Vagina (tissue), 2 donors: ENCODE measurements at regions not wholly inside any gene's neighbourhood (a gene's known extent, or its start where the extent isn't known, plus 50 kb on each side); places are given as distances from the start of the nearest gene placed in this dataset.

Experiments
- DNase-seq, 2 donors: peaks; one replicate each; pipeline ENCODE4 v3.0.0-alpha.2; 2017; ENCODE audit errors: extremely low spot score in 2 of 2
- H3K27ac ChIP-seq: fragments of 200-600 bp; sonication (generic); one replicate; pipeline ENCODE4 v1.5.1; 2019
- H3K27me3 ChIP-seq: fragments of 200-600 bp; sonication (generic); one replicate; pipeline ENCODE4 v1.5.1; 2019
- H3K36me3 ChIP-seq, 2 donors: fragments of 200-600 bp; sonication (generic); one replicate each; pipeline ENCODE4 v1.5.1; 2017 to 2019
- H3K4me1 ChIP-seq: fragments of 200-600 bp; sonication (generic); one replicate; pipeline ENCODE4 v1.5.1; 2019
- H3K4me3 ChIP-seq, 2 donors: fragments of 200-600 bp; sonication (generic); 1 replicate in 1 of 2; 2 replicates in 1 of 2; pipeline ENCODE4 v1.5.1; 2016 to 2019
- H3K9me3 ChIP-seq: fragments of 200-600 bp; sonication (generic); one replicate; pipeline ENCODE4 v1.5.1; 2019
- POLR2A ChIP-seq, 2 donors: fragments of 450-650 bp; IDR thresholded peaks; one replicate each; pipeline ENCODE4 v1.6.1; 2017; ENCODE audit warnings: antibody characterized with exemption in 2 of 2, mild to moderate bottlenecking in 2 of 2, moderate library complexity in 2 of 2
- POLR2AphosphoS5 ChIP-seq, 2 donors: sonication (generic); formaldehyde crosslinking; IDR thresholded peaks; one replicate each; pipeline ENCODE4 v1.9.0; 2017; ENCODE audit warnings: antibody characterized with exemption in 2 of 2, mild to moderate bottlenecking in 2 of 2, low read depth in 1 of 2; ENCODE audit not compliant: insufficient read depth in 1 of 2
- intact Hi-C: fragments of 100-400 bp; cut with DNase I; formaldehyde crosslinking; loops from one replicate; pipeline ENCODE4 v1.15.1; 2023
- TF ChIP-seq, protein P1 (sequence below), 3 experiments: fragments of 450-650 bp in 2 of 3; fragments of 200-600 bp in 1 of 3; sonication (generic) in 1 of 3; IDR thresholded peaks; one replicate each; pipeline ENCODE4 v1.5.1; 2017 to 2019; ENCODE audit warnings: antibody characterized with exemption in 3 of 3, mild to moderate bottlenecking in 2 of 3, moderate library complexity in 2 of 3

- H3K27me3 ChIP-seq = no peaks in the 10 kb centered on the region
- DNase-seq = no peak
- TF ChIP-seq POLR2AphosphoS5 (IDR thresholded peaks at IDR 0.05; ENCODE audit: insufficient read depth in 1 of 2, low read depth in 1 of 2) (no peak), POLR2A (IDR thresholded peaks at IDR 0.05) (no peak)
- no peaks in the 10 kb centered on the region for H3K36me3 ChIP-seq
- no peak overlapping the region for H3K27ac ChIP-seq
- peaks cover 42% of the 10 kb centered on the region for H3K4me1 ChIP-seq
- no peaks in the 10 kb centered on the region for H3K9me3 ChIP-seq
- intact Hi-C loops = no loop called here
- H3K4me3 ChIP-seq = no peak overlapping the region
Measured at GRCh38 chr2:236748801-236749200, 179.2 kb downstream of the ACKR3 start.

GRCh38 chr2:236749346-236749745, 179.7 kb downstream of the ACKR3 start:
- H3K9me3 ChIP-seq = no peaks in the 10 kb centered on the region
- no peak overlapping the region for H3K4me3 ChIP-seq
- TF ChIP-seq, protein P1, sequence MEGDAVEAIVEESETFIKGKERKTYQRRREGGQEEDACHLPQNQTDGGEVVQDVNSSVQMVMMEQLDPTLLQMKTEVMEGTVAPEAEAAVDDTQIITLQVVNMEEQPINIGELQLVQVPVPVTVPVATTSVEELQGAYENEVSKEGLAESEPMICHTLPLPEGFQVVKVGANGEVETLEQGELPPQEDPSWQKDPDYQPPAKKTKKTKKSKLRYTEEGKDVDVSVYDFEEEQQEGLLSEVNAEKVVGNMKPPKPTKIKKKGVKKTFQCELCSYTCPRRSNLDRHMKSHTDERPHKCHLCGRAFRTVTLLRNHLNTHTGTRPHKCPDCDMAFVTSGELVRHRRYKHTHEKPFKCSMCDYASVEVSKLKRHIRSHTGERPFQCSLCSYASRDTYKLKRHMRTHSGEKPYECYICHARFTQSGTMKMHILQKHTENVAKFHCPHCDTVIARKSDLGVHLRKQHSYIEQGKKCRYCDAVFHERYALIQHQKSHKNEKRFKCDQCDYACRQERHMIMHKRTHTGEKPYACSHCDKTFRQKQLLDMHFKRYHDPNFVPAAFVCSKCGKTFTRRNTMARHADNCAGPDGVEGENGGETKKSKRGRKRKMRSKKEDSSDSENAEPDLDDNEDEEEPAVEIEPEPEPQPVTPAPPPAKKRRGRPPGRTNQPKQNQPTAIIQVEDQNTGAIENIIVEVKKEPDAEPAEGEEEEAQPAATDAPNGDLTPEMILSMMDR (IDR thresholded peaks at IDR 0.05) = no peak
- H3K36me3 ChIP-seq = no peaks in the 10 kb centered on the region
- no peak overlapping the region for H3K27ac ChIP-seq
- no peaks in the 10 kb centered on the region for H3K27me3 ChIP-seq
- H3K4me1 ChIP-seq = peaks cover 36% of the 10 kb centered on the region
- intact Hi-C loops = no loop called here
- DNase-seq = no peak

DNA sequence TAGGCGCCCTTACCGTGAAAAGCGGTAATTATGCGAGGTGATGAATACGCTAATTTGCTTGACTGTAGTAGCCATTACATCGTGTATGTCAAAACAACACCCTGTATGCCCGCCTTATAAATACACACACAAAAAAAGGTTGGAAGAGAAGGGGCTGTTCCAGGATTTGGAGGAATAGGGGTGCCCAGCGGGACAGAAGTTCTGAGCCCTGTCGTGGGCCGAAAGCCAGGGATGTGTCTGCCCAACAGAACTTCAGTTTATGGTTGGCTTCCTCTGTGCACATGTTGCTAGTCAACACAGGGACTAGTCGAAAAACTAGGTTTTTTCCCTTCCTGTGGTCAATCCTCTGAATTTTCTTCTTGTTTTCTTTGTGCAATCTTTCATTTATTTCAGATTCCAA, 182.5 kb downstream of the ACKR3 start:
- Histone ChIP-seq H3K9me3 (no peaks in the 10 kb centered on the region), H3K27me3 (no peaks in the 10 kb centered on the region), H3K36me3 (no peaks in the 10 kb centered on the region), H3K27ac (no peak overlapping the region), H3K4me3 (no peak overlapping the region), H3K4me1 (peaks cover 18% of the 10 kb centered on the region)
- DNase-seq = no peak
- TF ChIP-seq, protein P1 (IDR thresholded peaks at IDR 0.05) = no peak
- TF ChIP-seq POLR2A (IDR thresholded peaks at IDR 0.05) (no peak), POLR2AphosphoS5 (IDR thresholded peaks at IDR 0.05; ENCODE audit: insufficient read depth in 1 of 2, low read depth in 1 of 2) (no peak)
- intact Hi-C loops = no loop called here

- intact Hi-C loops = no loop called here
- no peak overlapping the region for H3K4me3 ChIP-seq
- H3K27me3 ChIP-seq = no peaks in the 10 kb centered on the region
- TF ChIP-seq, protein P1 (IDR thresholded peaks at IDR 0.05) = no peak
- TF ChIP-seq POLR2AphosphoS5 (IDR thresholded peaks at IDR 0.05; ENCODE audit: insufficient read depth in 1 of 2, low read depth in 1 of 2) (no peak), POLR2A (IDR thresholded peaks at IDR 0.05) (no peak)
- H3K4me1 ChIP-seq = peaks cover 10% of the 10 kb centered on the region
- no peaks in the 10 kb centered on the region for H3K9me3 ChIP-seq
- no peak for DNase-seq
- H3K27ac ChIP-seq = no peak overlapping the region
- no peaks in the 10 kb centered on the region for H3K36me3 ChIP-seq
Measured at GRCh38 chr2:236753606-236754270, 184.1 kb downstream of the ACKR3 start.

GRCh38 chr2:236754271-236754944, 184.8 kb downstream of the ACKR3 start:
- TF ChIP-seq POLR2AphosphoS5 (IDR thresholded peaks at IDR 0.05; ENCODE audit: insufficient read depth in 1 of 2, low read depth in 1 of 2) (no peak), POLR2A (IDR thresholded peaks at IDR 0.05) (no peak)
- TF ChIP-seq, protein P1 (IDR thresholded peaks at IDR 0.05) = no peak
- Histone ChIP-seq H3K4me1 (peaks cover 4% of the 10 kb centered on the region), H3K27ac (no peak overlapping the region)

More at GRCh38 chr2:236754271-236754944, 184.8 kb downstream of the ACKR3 start:
- no peak overlapping the region for H3K4me3 ChIP-seq
- no peaks in the 10 kb centered on the region for H3K27me3 ChIP-seq
- H3K9me3 ChIP-seq = no peaks in the 10 kb centered on the region
- intact Hi-C loops = no loop called here
- DNase-seq = no peak
- no peaks in the 10 kb centered on the region for H3K36me3 ChIP-seq
